ENCODE measurements at regions not wholly inside any gene's neighbourhood (a gene's known extent, or its start where the extent isn't known, plus 50 kb on each side); places are given as distances from the start of the nearest gene placed in this dataset.

GRCh38 chr17:11082559-11082958, 158.5 kb upstream of the SHISA6 start:
- TF ChIP-seq EZH2phosphoT487 (IDR thresholded peaks at IDR 0.05; ENCODE audit: insufficient read depth, low read depth), result no peak
- no peak for TF ChIP-seq EZH2 (IDR thresholded peaks at IDR 0.05; ENCODE audit: insufficient read depth, poor library complexity, severe bottlenecking)

Measured in GM23248 (cell line).